ENCODE measurements at regions not wholly inside any gene's neighbourhood (a gene's known extent, or its start where the extent isn't known, plus 50 kb on each side); places are given as distances from the start of the nearest gene placed in this dataset.

- no peak for DNase-seq
Measured at GRCh38 chr2:15049096-15049993, 416.8 kb downstream of the LRATD1 start.

GRCh38 chr2:15050483-15050882, 418.0 kb downstream of the LRATD1 start:
- DNase-seq = no peak

- no peak for DNase-seq
Measured at GRCh38 chr2:15053542-15053941, 421.0 kb downstream of the LRATD1 start.

- DNase-seq = no peak
Measured at GRCh38 chr2:15058015-15058720, 425.7 kb downstream of the LRATD1 start.

- no peak for DNase-seq
Measured at GRCh38 chr2:15058721-15059157, 426.2 kb downstream of the LRATD1 start.

GRCh38 chr2:15059870-15060512, 427.5 kb downstream of the LRATD1 start:
- DNase-seq = no peak

GRCh38 chr2:15061268-15061667, 428.8 kb downstream of the LRATD1 start:
- DNase-seq = no peak

GRCh38 chr2:15066138-15066537, 433.6 kb downstream of the LRATD1 start:
- no peak for DNase-seq

GRCh38 chr2:15069149-15069548, 436.6 kb downstream of the LRATD1 start:
- DNase-seq = no peak

GRCh38 chr2:15072836-15073235, 440.3 kb downstream of the LRATD1 start:
- no peak for DNase-seq

GRCh38 chr2:15073664-15074063, 441.1 kb downstream of the LRATD1 start:
- DNase-seq = no peak

GRCh38 chr2:15074319-15074718, 441.8 kb downstream of the LRATD1 start:
- DNase-seq = no peak

- peak; percentile 27 to 66 for DNase-seq
Measured at GRCh38 chr2:15074751-15075700, 442.5 kb downstream of the LRATD1 start.

GRCh38 chr2:15076668-15077067, 444.2 kb downstream of the LRATD1 start:
- DNase-seq = no peak

- DNase-seq = no peak
Measured at GRCh38 chr2:15081356-15081755, 448.8 kb downstream of the LRATD1 start.

GRCh38 chr2:15082105-15083058, 449.9 kb downstream of the LRATD1 start:
- DNase-seq = no peak

- DNase-seq = no peak
Measured at GRCh38 chr2:15084826-15085489, 452.4 kb downstream of the LRATD1 start.

GRCh38 chr2:15092181-15092580, 459.7 kb downstream of the LRATD1 start:
- DNase-seq = no peak

GRCh38 chr2:15092691-15093090, 460.2 kb downstream of the LRATD1 start:
- DNase-seq = no peak

GRCh38 chr2:15094161-15094560, 461.6 kb downstream of the LRATD1 start:
- no peak for DNase-seq

GRCh38 chr2:15096873-15097272, 464.3 kb downstream of the NBAS start:
- DNase-seq = no peak
